Astrocyte (in vitro differentiated cells and primary cell): ENCODE measurements at regions not wholly inside any gene's neighbourhood (a gene's known extent, or its start where the extent isn't known, plus 50 kb on each side); places are given as distances from the start of the nearest gene placed in this dataset.

ENCODE experiments used
- DNase-seq: peaks from one replicate; pipeline ENCODE4 v3.0.0-alpha.2; 2010; ENCODE audit warnings: low read depth
- FAIRE-seq: peaks from 2 replicates; lab custom pipeline; 2011; peaks lifted over from hg19 to GRCh38; lab: Jason Lieb, UNC
- H2AFZ ChIP-seq: 2 replicates; pipeline ENCODE4 v1.6.0; 2012; ENCODE audit warnings: low read depth, low read length, inconsistent platforms
- H3K27ac ChIP-seq: 2 replicates; pipeline ENCODE4 v1.5.1; 2011; ENCODE audit warnings: low read depth, low read length, inconsistent platforms
- H3K27me3 ChIP-seq: 2 replicates; pipeline ENCODE4 v1.6.0; 2011; ENCODE audit warnings: low read length, inconsistent platforms; ENCODE audit not compliant: insufficient read depth
- H3K36me3 ChIP-seq: 2 replicates; pipeline ENCODE4 v1.5.1; 2011; ENCODE audit warnings: low read length, inconsistent platforms; ENCODE audit not compliant: insufficient read depth
- H3K4me1 ChIP-seq: 2 replicates; pipeline ENCODE4 v1.5.1; 2011; ENCODE audit warnings: low read length, inconsistent platforms; ENCODE audit not compliant: insufficient read depth
- H3K4me2 ChIP-seq: 2 replicates; pipeline ENCODE4 v1.6.0; 2012; ENCODE audit warnings: low read length, inconsistent platforms
- H3K4me3 ChIP-seq: 2 replicates; pipeline ENCODE4 v1.5.1; 2011; ENCODE audit warnings: low read depth, mild to moderate bottlenecking, low read length, inconsistent platforms; ENCODE audit not compliant: insufficient read depth
- H3K79me2 ChIP-seq: 2 replicates; pipeline ENCODE4 v1.6.0; 2012; ENCODE audit warnings: mild to moderate bottlenecking, low read length, inconsistent platforms; ENCODE audit not compliant: insufficient read depth
- H3K9ac ChIP-seq: 2 replicates; pipeline ENCODE4 v1.6.0; 2012; ENCODE audit warnings: mild to moderate bottlenecking, low read length, inconsistent platforms
- H3K9me3 ChIP-seq: 2 replicates; pipeline ENCODE4 v1.5.1; 2012; ENCODE audit warnings: low read depth, mild to moderate bottlenecking, low read length, inconsistent platforms; ENCODE audit not compliant: insufficient read depth
- H4K20me1 ChIP-seq: 2 replicates; pipeline ENCODE4 v1.6.0; 2012; ENCODE audit warnings: low read length, inconsistent platforms; ENCODE audit not compliant: insufficient read depth
- H3K27ac Mint-ChIP-seq: one replicate; pipeline ENCODE4 v1.8.0; 2021; ENCODE audit warnings: mild to moderate bottlenecking, mixed read lengths; ENCODE audit not compliant: unreplicated experiment
- H3K27me3 Mint-ChIP-seq: one replicate; pipeline ENCODE4 v1.8.0; 2021; ENCODE audit warnings: low read depth, mixed read lengths; ENCODE audit not compliant: unreplicated experiment
- H3K36me3 Mint-ChIP-seq: one replicate; pipeline ENCODE4 v1.8.0; 2021; ENCODE audit warnings: low read depth, mixed read lengths; ENCODE audit not compliant: unreplicated experiment
- H3K4me1 Mint-ChIP-seq: one replicate; pipeline ENCODE4 v1.8.0; 2021; ENCODE audit warnings: low read depth, mixed read lengths; ENCODE audit not compliant: unreplicated experiment
- H3K4me3 Mint-ChIP-seq: one replicate; pipeline ENCODE4 v1.8.0; 2021; ENCODE audit warnings: mild to moderate bottlenecking, moderate library complexity, mixed read lengths; ENCODE audit not compliant: unreplicated experiment
- H3K9me3 Mint-ChIP-seq: one replicate; pipeline ENCODE4 v1.8.0; 2021; ENCODE audit warnings: mild to moderate bottlenecking, mixed read lengths; ENCODE audit not compliant: unreplicated experiment
- EZH2 ChIP-seq: IDR thresholded peaks from 2 replicates; pipeline ENCODE4 v1.6.1; 2012; ENCODE audit warnings: mild to moderate bottlenecking, low read length, inconsistent platforms; ENCODE audit not compliant: insufficient read depth
- TF ChIP-seq, protein P1 (sequence below): IDR thresholded peaks from 2 replicates; pipeline ENCODE4 v1.5.1; 2011; ENCODE audit warnings: low read depth, mild to moderate bottlenecking, inconsistent platforms, low read length, moderate library complexity; ENCODE audit not compliant: insufficient read depth

DNA sequence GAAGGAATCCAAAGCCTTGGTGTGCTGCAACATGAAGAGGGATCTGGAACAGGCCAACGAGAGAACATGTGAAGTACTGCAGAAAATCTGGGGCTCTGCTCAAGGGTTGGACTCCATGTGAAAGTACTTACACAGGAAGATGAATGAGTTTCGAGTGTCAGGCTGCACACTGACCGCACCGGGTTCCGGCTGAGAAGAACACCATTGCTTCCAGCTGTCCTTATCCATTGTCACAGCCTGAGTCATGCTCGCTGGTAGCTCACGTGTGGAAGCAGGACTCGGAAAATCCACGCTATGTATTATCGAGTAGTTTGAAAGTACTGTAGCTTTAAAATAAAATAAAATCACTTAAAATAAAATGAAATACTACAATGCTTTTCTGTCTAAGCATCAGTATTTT is 50.4 kb upstream of the TBL1X start:
- Histone ChIP-seq H3K27ac (no peak overlapping the region), H3K4me1 (no peaks in the 10 kb centered on the region), H3K9ac (no peak overlapping the region), H3K36me3 (no peaks in the 10 kb centered on the region), H2AFZ (no peak overlapping the region), H3K79me2 (no peaks in the 10 kb centered on the region), H4K20me1 (no peaks in the 10 kb centered on the region), H3K4me2 (no peak overlapping the region), H3K9me3 (no peaks in the 10 kb centered on the region), H3K4me3 (no peak overlapping the region), H3K27me3 (no peaks in the 10 kb centered on the region)
- TF ChIP-seq, protein P1, sequence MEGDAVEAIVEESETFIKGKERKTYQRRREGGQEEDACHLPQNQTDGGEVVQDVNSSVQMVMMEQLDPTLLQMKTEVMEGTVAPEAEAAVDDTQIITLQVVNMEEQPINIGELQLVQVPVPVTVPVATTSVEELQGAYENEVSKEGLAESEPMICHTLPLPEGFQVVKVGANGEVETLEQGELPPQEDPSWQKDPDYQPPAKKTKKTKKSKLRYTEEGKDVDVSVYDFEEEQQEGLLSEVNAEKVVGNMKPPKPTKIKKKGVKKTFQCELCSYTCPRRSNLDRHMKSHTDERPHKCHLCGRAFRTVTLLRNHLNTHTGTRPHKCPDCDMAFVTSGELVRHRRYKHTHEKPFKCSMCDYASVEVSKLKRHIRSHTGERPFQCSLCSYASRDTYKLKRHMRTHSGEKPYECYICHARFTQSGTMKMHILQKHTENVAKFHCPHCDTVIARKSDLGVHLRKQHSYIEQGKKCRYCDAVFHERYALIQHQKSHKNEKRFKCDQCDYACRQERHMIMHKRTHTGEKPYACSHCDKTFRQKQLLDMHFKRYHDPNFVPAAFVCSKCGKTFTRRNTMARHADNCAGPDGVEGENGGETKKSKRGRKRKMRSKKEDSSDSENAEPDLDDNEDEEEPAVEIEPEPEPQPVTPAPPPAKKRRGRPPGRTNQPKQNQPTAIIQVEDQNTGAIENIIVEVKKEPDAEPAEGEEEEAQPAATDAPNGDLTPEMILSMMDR, result no peak
- no peak for TF ChIP-seq EZH2
- no peaks in the 10 kb centered on the region for H3K36me3 Mint-ChIP-seq
- no peaks in the 10 kb centered on the region for H3K4me1 Mint-ChIP-seq
- H3K9me3 Mint-ChIP-seq, result peaks cover 3% of the 10 kb centered on the region
- no peak overlapping the region for H3K4me3 Mint-ChIP-seq
- FAIRE-seq (no peak), DNase-seq (no peak)
- peaks cover 7% of the 10 kb centered on the region for H3K27me3 Mint-ChIP-seq
- H3K27ac Mint-ChIP-seq, result no peak overlapping the region
